Retinal pigment epithelial cell (primary cell): ENCODE measurements at regions not wholly inside any gene's neighbourhood (a gene's known extent, or its start where the extent isn't known, plus 50 kb on each side); places are given as distances from the start of the nearest gene placed in this dataset.

Source experiments
- DNase-seq: peaks from one replicate; pipeline ENCODE4 v3.0.0-alpha.2; 2010; ENCODE audit warnings: low read depth
- H3K4me3 ChIP-seq: 2 replicates; pipeline ENCODE4 v1.5.1; 2011; ENCODE audit warnings: mild to moderate bottlenecking, low read length, control low read depth, moderate library complexity
- TF ChIP-seq, protein P1 (sequence below): conservative IDR thresholded peaks from 2 replicates; pipeline ENCODE4 v1.5.1; 2011; ENCODE audit warnings: low read depth, low read length, control low read depth, inconsistent platforms

DNA sequence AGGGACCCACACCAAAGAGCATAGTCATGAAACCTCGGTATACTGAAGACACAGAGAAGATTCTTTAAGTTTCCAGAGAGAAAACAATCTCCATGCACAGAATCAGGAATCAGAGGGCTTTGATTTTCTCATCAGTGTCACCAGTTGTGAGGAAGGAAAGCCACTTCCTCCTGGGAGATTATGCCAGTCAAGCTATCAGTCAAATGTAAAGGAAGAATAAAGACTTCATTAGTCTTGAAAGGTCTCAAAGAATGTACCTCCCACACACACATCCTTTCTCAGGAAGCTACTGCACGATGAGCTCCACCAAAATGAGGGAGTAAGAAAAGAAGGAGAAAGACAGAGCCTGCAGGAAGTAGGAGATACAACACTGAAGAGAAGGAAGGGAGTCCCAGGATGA is 486.3 kb downstream of the SHQ1 start:
- TF ChIP-seq, protein P1, sequence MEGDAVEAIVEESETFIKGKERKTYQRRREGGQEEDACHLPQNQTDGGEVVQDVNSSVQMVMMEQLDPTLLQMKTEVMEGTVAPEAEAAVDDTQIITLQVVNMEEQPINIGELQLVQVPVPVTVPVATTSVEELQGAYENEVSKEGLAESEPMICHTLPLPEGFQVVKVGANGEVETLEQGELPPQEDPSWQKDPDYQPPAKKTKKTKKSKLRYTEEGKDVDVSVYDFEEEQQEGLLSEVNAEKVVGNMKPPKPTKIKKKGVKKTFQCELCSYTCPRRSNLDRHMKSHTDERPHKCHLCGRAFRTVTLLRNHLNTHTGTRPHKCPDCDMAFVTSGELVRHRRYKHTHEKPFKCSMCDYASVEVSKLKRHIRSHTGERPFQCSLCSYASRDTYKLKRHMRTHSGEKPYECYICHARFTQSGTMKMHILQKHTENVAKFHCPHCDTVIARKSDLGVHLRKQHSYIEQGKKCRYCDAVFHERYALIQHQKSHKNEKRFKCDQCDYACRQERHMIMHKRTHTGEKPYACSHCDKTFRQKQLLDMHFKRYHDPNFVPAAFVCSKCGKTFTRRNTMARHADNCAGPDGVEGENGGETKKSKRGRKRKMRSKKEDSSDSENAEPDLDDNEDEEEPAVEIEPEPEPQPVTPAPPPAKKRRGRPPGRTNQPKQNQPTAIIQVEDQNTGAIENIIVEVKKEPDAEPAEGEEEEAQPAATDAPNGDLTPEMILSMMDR, result no peak
- H3K4me3 ChIP-seq, result no peak overlapping the region

DNA sequence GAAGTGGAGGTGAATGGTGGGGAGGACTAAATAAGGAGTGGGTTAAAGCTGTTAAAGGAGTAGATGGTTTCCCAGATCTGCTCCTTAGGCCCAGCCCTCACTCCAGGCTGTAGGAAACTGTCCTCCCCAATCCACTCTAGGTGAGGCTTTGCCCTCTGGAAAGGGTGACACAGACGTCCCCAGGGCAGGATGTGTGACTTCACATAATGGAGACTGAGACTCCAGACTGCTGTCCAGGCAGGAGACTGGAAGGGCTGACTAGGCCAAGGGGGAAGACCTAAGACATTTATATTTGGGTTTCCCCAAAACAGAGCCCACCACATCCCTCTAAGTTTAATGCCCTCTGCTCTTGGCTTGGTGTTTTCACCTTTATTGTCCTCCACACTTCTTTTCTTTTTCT is 488.5 kb downstream of the SHQ1 start:
- no peak for DNase-seq
- H3K4me3 ChIP-seq, result no peak overlapping the region
- TF ChIP-seq, protein P1, result no peak

More for the DNA sequence above, 486.3 kb downstream of the SHQ1 start:
- DNase-seq, result no peak

DNA sequence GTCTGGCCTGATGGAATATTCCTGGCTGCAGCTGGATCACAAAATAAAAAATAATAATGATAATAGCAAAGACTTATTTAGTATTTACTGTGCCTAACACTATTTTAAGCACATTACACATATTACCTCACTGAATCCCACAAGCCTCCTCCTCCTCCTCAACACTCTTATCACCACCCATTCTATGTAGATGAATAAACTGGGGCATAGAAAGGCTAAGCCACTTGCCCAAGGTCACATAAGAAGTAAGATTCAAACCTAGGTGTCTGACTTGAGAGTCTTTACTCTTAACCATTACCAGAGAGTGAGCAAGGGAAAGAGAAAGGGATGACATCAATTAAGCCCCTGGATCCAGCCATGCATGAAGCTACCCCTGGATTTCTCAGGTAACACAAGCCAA is 493.1 kb downstream of the SHQ1 start:
- no peak overlapping the region for H3K4me3 ChIP-seq
- no peak for DNase-seq
- TF ChIP-seq, protein P1, result no peak

DNA sequence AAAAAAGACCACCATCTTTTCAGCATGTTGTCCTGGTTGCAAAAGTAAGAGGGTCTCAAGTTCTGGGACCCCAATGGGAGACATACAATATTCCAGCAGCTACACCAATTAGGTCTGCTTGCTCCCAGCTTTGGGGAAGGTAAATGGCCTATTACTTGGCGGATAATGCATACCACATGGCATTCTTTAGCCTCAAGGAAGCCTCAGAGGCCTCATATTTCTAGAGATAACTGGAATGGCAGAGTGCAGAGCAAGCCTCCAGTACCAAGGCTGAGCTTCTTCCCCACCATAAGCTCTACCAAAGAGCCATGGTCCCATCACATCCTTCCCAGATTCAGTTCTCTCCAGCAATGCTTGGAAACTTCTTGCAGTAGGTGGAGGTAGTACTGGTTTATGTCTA is 493.8 kb downstream of the SHQ1 start:
- TF ChIP-seq, protein P1, result no peak
- DNase-seq, result no peak
- no peak overlapping the region for H3K4me3 ChIP-seq

DNA sequence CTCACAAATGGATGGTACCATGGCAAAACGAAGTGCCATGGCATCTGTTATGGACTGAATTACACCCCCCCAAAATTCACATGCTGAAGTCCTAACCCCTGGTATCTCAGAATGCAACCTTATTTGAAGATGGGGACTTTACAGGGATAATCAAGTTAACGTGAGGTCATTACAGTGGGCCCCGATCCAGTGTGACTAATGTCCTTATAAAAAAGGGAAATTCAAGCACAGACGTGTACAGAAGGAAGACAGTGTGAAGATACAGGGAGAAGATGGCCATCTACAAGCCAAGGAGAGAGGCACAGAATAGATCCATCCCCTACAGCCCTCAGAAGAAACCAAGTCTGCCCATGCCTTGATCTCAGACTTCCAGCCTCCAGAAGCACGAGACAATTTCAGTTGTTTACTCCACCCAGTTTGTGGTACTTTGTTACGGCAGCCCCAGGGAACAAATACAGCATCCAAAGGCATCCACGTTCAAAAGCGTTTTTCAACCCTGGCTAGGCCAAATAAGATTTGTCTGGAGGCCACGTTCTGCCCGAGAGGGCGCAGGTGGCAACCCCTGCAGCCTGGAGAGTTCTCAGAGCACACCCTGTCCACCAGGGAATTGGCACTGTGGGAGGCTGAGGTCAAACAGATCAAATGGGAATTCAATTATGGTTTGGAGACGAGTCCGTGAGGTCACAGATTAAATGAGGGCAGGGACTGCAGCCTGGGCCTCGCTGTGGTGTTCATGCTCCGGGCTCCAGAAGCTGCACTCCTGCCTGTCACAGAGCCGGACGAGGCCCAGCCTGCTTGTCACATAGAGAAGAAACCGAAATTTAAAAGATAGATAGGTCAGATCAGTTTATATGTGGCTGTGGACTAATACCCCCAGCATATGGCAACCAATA is 494.8 kb downstream of the SHQ1 start:
- H3K4me3 ChIP-seq, result no peak overlapping the region
- no peak for DNase-seq
- TF ChIP-seq, protein P1, result no peak

DNA sequence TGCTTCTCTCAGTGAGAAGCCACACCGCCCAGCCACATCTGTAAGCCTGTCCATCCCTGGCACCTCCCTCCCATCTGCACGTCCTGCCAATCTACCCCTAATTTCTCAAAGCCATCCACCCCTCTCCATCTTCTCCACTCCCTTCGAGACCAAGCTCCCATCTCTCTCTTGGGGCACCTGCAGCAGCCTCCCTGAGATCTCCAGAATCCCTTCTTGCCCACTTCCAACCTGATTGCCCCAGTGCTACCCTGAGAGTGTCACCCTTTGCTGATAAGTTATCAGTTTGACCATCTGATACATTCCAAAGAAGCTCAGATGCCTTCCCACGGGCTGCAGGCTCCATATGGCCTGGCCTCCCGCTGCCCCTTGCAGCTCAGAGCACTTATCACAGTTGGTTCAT is 496.1 kb downstream of the SHQ1 start:
- TF ChIP-seq, protein P1, result no peak
- DNase-seq, result no peak
- H3K4me3 ChIP-seq, result no peak overlapping the region

DNA sequence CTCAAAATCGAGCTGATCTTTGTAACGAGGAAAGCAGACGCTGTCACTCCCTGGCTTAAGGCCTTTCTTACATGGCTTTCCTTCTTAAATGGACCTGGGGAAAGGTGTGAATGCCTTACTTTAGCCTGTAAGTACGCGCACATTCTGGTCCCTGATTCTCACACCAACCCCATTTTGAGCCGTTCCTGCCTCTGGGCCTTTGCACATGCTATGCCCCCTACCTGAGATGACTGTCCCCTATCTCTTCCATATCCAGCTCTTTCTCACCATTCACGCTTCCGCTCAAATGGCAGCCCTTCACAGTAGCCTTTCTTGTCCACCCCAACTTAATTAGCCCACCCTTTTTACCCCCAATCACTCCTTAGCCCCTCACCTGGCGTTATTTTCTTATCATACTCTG is 496.7 kb downstream of the SHQ1 start:
- DNase-seq, result no peak
- TF ChIP-seq, protein P1, result no peak
- no peak overlapping the region for H3K4me3 ChIP-seq
